ENCODE measurements at regions not wholly inside any gene's neighbourhood (a gene's known extent, or its start where the extent isn't known, plus 50 kb on each side); places are given as distances from the start of the nearest gene placed in this dataset.

DNA sequence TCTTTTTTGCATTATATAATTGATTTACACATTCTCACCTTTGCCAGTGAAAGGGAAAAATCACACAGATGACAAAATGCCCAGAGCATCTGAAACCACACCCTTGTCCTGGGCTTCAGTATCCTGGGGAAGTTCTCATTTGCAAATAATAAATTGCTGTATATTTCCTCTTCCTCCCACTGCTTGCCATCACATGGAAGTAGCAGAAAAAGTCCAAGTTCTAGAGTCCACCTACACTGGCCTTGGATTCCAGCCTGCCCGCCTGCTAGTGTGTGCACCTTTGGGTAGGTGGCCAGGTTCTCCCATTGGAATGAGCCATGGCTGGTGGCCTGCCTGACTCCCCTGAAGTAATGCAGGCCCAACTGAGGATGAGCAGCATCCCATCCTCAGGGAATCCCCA, 149.4 kb downstream of the GADD45G start:
- TF ChIP-seq RAD21 (IDR thresholded peaks at IDR 0.05; ENCODE audit: low read depth) (no peak), EGR1 (IDR thresholded peaks at IDR 0.05) (no peak), FOXM1 (IDR thresholded peaks at IDR 0.05; ENCODE audit: borderline replicate concordance, low read depth) (no peak), MAX (IDR thresholded peaks at IDR 0.05) (no peak), TEAD4 (IDR thresholded peaks at IDR 0.05) (no peak), YY1 (IDR thresholded peaks at IDR 0.05; ENCODE audit: low read depth) (no peak), CEBPB (IDR thresholded peaks at IDR 0.05) (no peak), TAF1 (IDR thresholded peaks at IDR 0.05; ENCODE audit: low read depth) (no peak)
